HEK293T (cell line): ENCODE measurements at regions not wholly inside any gene's neighbourhood (a gene's known extent, or its start where the extent isn't known, plus 50 kb on each side); places are given as distances from the start of the nearest gene placed in this dataset.

Source experiments
- CTCF ChIA-PET: fragments of 350-600 bp; formaldehyde crosslinking; extraction: SDS; loops from one replicate; lab custom pipeline; 2021; ENCODE audit warnings: antibody characterized with exemption, inconsistent platforms; lab: Yijun Ruan, JAX
- POLR2A ChIA-PET: fragments of 350-600 bp; formaldehyde crosslinking; extraction: SDS; loops from one replicate; lab custom pipeline; 2020; ENCODE audit warnings: antibody characterized with exemption, inconsistent platforms; lab: Yijun Ruan, JAX
- DNase-seq: peaks from one replicate; pipeline ENCODE4 v3.0.0; 2012; ENCODE audit warnings: mixed read lengths; ENCODE audit errors: extremely low spot score
- ARNT ChIP-seq: fragments of 450-650 bp; IDR thresholded peaks from 2 replicates; pipeline ENCODE4 v1.6.1; 2017; ENCODE audit warnings: mild to moderate bottlenecking
- BHLHE40 ChIP-seq: fragments of 450-650 bp; IDR thresholded peaks from 2 replicates; pipeline ENCODE4 v1.6.1; 2016; ENCODE audit warnings: mild to moderate bottlenecking, moderate library complexity, borderline replicate concordance
- CTBP1 ChIP-seq: fragments of 450-650 bp; IDR thresholded peaks from 2 replicates; pipeline ENCODE4 v1.6.1; 2016; ENCODE audit warnings: borderline replicate concordance
- ELF4 ChIP-seq: fragments of 450-650 bp; IDR thresholded peaks from 2 replicates; pipeline ENCODE4 v1.6.1; 2017; ENCODE audit warnings: antibody characterized with exemption
- FOXA1 ChIP-seq: fragments of 450-650 bp; IDR thresholded peaks from 2 replicates; pipeline ENCODE4 v1.6.1; 2016; ENCODE audit warnings: mild to moderate bottlenecking
- FOXK2 ChIP-seq: fragments of 450-650 bp; IDR thresholded peaks from 2 replicates; pipeline ENCODE4 v1.6.1; 2016; ENCODE audit warnings: mild to moderate bottlenecking
- FOXM1 ChIP-seq: fragments of 450-650 bp; IDR thresholded peaks from 2 replicates; pipeline ENCODE4 v1.6.1; 2017; ENCODE audit warnings: mild to moderate bottlenecking, borderline replicate concordance
- HDGF ChIP-seq: fragments of 450-650 bp; IDR thresholded peaks from 2 replicates; pipeline ENCODE4 v1.6.1; 2017; ENCODE audit warnings: antibody characterized with exemption, borderline replicate concordance
- L3MBTL2 ChIP-seq: fragments of 450-650 bp; conservative IDR thresholded peaks from 2 replicates; pipeline ENCODE4 v1.6.1; 2016; ENCODE audit warnings: mild to moderate bottlenecking
- LEF1 ChIP-seq: fragments of 450-650 bp; IDR thresholded peaks from 2 replicates; pipeline ENCODE4 v1.6.1; 2017; ENCODE audit warnings: mild to moderate bottlenecking, borderline replicate concordance
- NFRKB ChIP-seq: fragments of 450-650 bp; IDR thresholded peaks from 2 replicates; pipeline ENCODE4 v1.6.1; 2016; ENCODE audit warnings: mild to moderate bottlenecking, moderate library complexity
- SP1 ChIP-seq: fragments of 450-650 bp; IDR thresholded peaks from 2 replicates; pipeline ENCODE4 v1.6.1; 2017
- SUZ12 ChIP-seq: fragments of 450-650 bp; IDR thresholded peaks from 2 replicates; pipeline ENCODE4 v1.6.1; 2016; ENCODE audit warnings: mild to moderate bottlenecking
- TARDBP ChIP-seq: fragments of 450-650 bp; IDR thresholded peaks from 2 replicates; pipeline ENCODE4 v1.6.1; 2016
- ZNF384 ChIP-seq: fragments of 450-650 bp; IDR thresholded peaks from 2 replicates; pipeline ENCODE4 v1.6.1; 2016
- TF ChIP-seq, protein P1 (sequence below): fragments of 450-650 bp; IDR thresholded peaks from 2 replicates; pipeline ENCODE4 v1.6.1; 2016

DNA sequence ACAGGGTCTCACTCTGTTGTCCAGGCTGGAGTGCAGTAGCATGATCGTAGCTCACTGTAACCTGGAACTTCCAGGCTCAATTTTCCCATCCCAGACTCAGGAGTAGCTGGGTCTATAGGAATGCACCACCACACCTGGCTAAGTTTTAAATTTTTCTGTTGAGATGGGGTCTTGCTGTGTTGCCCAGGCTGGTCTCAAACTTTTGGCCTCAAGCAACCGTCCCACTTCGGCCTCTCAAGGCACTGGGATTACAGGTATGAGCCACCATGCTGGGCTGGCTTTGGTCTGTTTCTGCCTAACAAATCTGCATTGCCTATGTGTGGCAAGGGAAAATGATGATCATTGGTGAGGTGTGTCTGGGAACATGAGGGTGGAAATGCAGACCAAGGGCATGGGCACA, 59.3 kb upstream of the CLMP start:
- ChIA-PET CTCF (no interaction called here), POLR2A (interaction anchor here (0.6 kb wide), 1 partner anchor 192 kb away, joined by 3 read pairs; the partner anchor contains the start of gene HSPA8)
- DNase-seq = no peak
- TF ChIP-seq FOXK2 (no peak), NFRKB (no peak), ELF4 (no peak), LEF1 (no peak), SP1 (no peak), TARDBP (no peak), HDGF (no peak)
- TF ChIP-seq, protein P1, sequence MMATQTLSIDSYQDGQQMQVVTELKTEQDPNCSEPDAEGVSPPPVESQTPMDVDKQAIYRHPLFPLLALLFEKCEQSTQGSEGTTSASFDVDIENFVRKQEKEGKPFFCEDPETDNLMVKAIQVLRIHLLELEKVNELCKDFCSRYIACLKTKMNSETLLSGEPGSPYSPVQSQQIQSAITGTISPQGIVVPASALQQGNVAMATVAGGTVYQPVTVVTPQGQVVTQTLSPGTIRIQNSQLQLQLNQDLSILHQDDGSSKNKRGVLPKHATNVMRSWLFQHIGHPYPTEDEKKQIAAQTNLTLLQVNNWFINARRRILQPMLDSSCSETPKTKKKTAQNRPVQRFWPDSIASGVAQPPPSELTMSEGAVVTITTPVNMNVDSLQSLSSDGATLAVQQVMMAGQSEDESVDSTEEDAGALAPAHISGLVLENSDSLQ = no peak

DNA sequence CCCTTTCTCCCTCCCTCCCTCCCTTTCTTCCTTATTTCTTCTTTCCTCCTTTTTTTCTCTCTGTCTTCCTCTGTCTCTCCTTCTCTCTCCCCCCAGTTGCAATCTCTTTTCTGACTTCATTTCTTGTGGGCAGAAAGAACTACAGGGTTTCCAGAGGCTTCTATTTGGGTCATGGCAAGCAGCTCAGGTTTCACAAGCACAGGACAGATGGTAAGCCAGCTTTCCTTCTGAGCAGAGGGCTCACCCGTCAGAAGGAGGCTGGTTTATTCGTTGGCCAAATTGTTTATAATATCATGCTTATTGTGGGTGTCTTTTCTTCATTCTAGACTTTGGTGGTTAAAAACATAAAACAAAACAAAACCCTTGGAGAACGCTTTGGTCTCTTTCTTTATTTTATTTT, 58.9 kb upstream of the CLMP start:
- DNase-seq = no peak
- POLR2A ChIA-PET = interaction anchor here (0.6 kb wide), 1 partner anchor 192 kb away, joined by 3 read pairs; the partner anchor contains the start of gene HSPA8
- TF ChIP-seq ELF4 (no peak), FOXK2 (no peak), TARDBP (no peak)
- CTCF ChIA-PET = interaction anchor here (4.8 kb wide), 1 partner anchor 7 kb away, joined by 28 read pairs; no protein-coding TSS in a partner anchor

- TF ChIP-seq NFRKB (no peak), ELF4 (no peak), LEF1 (no peak), ARNT (no peak), TARDBP (no peak), FOXK2 (no peak)
- TF ChIP-seq, protein P1 = no peak
- POLR2A ChIA-PET = no interaction called here
- CTCF ChIA-PET = interaction anchor here (4.8 kb wide), 1 partner anchor 8 kb away, joined by 28 read pairs; no protein-coding TSS in a partner anchor
- DNase-seq = no peak
Observed at GRCh38 chr11:123253223-123253622, 58.2 kb upstream of the CLMP start.

- CTCF ChIA-PET = interaction anchor here (1.1 to 4.8 kb wide), 3 partner anchors 9 to 148 kb away, joined by 4 to 28 read pairs (median 6); no protein-coding TSS in a partner anchor
- POLR2A ChIA-PET = interaction anchor here (1.0 to 1.1 kb wide), 2 partner anchors 10 to 11 kb away, joined by 3 to 6 read pairs; no protein-coding TSS in a partner anchor
- TF ChIP-seq LEF1 (no peak), NFRKB (no peak), L3MBTL2 (no peak), ARNT (no peak), SP1 (no peak), FOXM1 (no peak), HDGF (no peak), FOXA1 (no peak), CTBP1 (no peak), FOXK2 (no peak), BHLHE40 (no peak), TARDBP (no peak), ZNF384 (no peak), SUZ12 (no peak), ELF4 (no peak)
- TF ChIP-seq, protein P1 = no peak
- DNase-seq = no peak
Observed at GRCh38 chr11:123251657-123252344, 56.8 kb upstream of the CLMP start.

- no peak for DNase-seq
- TF ChIP-seq FOXA1 = no peak
- CTCF ChIA-PET = interaction anchor here (1.1 to 4.8 kb wide), 3 partner anchors 10 to 148 kb away, joined by 4 to 28 read pairs (median 6); no protein-coding TSS in a partner anchor
- POLR2A ChIA-PET = interaction anchor here (1.0 to 1.1 kb wide), 2 partner anchors 10 to 11 kb away, joined by 3 to 6 read pairs; no protein-coding TSS in a partner anchor
Observed at GRCh38 chr11:123250892-123251656, 56.0 kb upstream of the CLMP start.

GRCh38 chr11:123249354-123249753, 54.3 kb upstream of the CLMP start:
- CTCF ChIA-PET = interaction anchor here (4.8 kb wide), 1 partner anchor 12 kb away, joined by 28 read pairs; no protein-coding TSS in a partner anchor

More at GRCh38 chr11:123249354-123249753, 54.3 kb upstream of the CLMP start:
- POLR2A ChIA-PET = no interaction called here
- DNase-seq = no peak
- TF ChIP-seq L3MBTL2 (no peak), FOXK2 (no peak), SP1 (no peak), BHLHE40 (no peak)
